GM23248 (cell line): ENCODE measurements at regions not wholly inside any gene's neighbourhood (a gene's known extent, or its start where the extent isn't known, plus 50 kb on each side); places are given as distances from the start of the nearest gene placed in this dataset.

Experiments
- DNase-seq: peaks from one replicate; pipeline ENCODE4 v3.0.0-alpha.2; 2015
- H2AFZ ChIP-seq: fragments of 200-600 bp; sonication (generic); 2 replicates; pipeline ENCODE4 v1.6.1; 2016; ENCODE audit warnings: antibody characterized with exemption
- H3F3A ChIP-seq: fragments of 200-600 bp; sonication (generic); 2 replicates; pipeline ENCODE4 v1.6.1; 2016; ENCODE audit warnings: mild to moderate bottlenecking, antibody characterized with exemption, mixed run types; ENCODE audit not compliant: insufficient read depth
- H3K27ac ChIP-seq: fragments of 200-600 bp; sonication (generic); 2 replicates; pipeline ENCODE4 v1.5.1; 2016; ENCODE audit warnings: mild to moderate bottlenecking
- H3K27me3 ChIP-seq: fragments of 200-600 bp; sonication (generic); replicated peaks from 2 replicates; pipeline ENCODE4 v1.6.1; 2016; ENCODE audit warnings: mild to moderate bottlenecking; ENCODE audit not compliant: insufficient read depth
- H3K36me3 ChIP-seq: fragments of 200-600 bp; sonication (generic); 2 replicates; pipeline ENCODE4 v1.6.1; 2016; ENCODE audit warnings: low read depth, mild to moderate bottlenecking
- H3K4me1 ChIP-seq: fragments of 200-600 bp; sonication (generic); 2 replicates; pipeline ENCODE4 v1.6.1; 2016; ENCODE audit warnings: mild to moderate bottlenecking; ENCODE audit not compliant: insufficient read depth
- H3K4me2 ChIP-seq: fragments of 200-600 bp; sonication (generic); one replicate; pipeline ENCODE4 v1.6.1; 2016; ENCODE audit warnings: mild to moderate bottlenecking; ENCODE audit not compliant: unreplicated experiment
- H3K4me3 ChIP-seq: fragments of 200-600 bp; sonication (generic); 2 replicates; pipeline ENCODE4 v1.5.1; 2016; ENCODE audit warnings: mild to moderate bottlenecking
- H3K79me2 ChIP-seq: fragments of 200-600 bp; sonication (generic); 2 replicates; pipeline ENCODE4 v1.6.1; 2016; ENCODE audit warnings: mild to moderate bottlenecking; ENCODE audit not compliant: insufficient read depth
- H3K9ac ChIP-seq: fragments of 200-600 bp; sonication (generic); 2 replicates; pipeline ENCODE4 v1.6.1; 2016; ENCODE audit warnings: mild to moderate bottlenecking
- H3K9me2 ChIP-seq: fragments of 200-600 bp; sonication (generic); 2 replicates; pipeline ENCODE4 v1.6.1; 2016; ENCODE audit warnings: mixed run types, mild to moderate bottlenecking, moderate library complexity; ENCODE audit not compliant: insufficient read depth
- H3K9me3 ChIP-seq: fragments of 200-600 bp; sonication (generic); one replicate; pipeline ENCODE4 v1.6.1; 2017; ENCODE audit warnings: low read depth
- H4K20me1 ChIP-seq: fragments of 200-600 bp; sonication (generic); 2 replicates; pipeline ENCODE4 v1.6.0; 2016; ENCODE audit not compliant: insufficient read depth
- EZH2 ChIP-seq: fragments of 200-600 bp; sonication (generic); IDR thresholded peaks from 2 replicates; pipeline ENCODE4 v1.6.1; 2018; ENCODE audit warnings: antibody characterized with exemption, mild to moderate bottlenecking; ENCODE audit not compliant: insufficient read depth, poor library complexity, severe bottlenecking
- EZH2phosphoT487 ChIP-seq: fragments of 200-600 bp; sonication (generic); IDR thresholded peaks from 2 replicates; pipeline ENCODE4 v1.6.1; 2018; ENCODE audit warnings: antibody characterized with exemption, moderate library complexity, mild to moderate bottlenecking, low read depth; ENCODE audit not compliant: insufficient read depth
- WGBS, 2 experiments: methylation state at CpG; one replicate each; pipeline ENCODE4 v1.1.6; 2015 to 2017; ENCODE audit warnings: low lambda C conversion rate in 2 of 2, low coverage in 1 of 2; ENCODE audit errors: missing lambda C conversion rate in 2 of 2; 5-methylcytosine and 5-hydroxymethylcytosine counted together
- in situ Hi-C: fragments of 300-500 bp; cut with MboI; formaldehyde crosslinking; loops from 2 replicates; pipeline ENCODE4 v1.15.0; 2020

GRCh38 chr1:232271299-232271698 is 358.6 kb downstream of the SIPA1L2 start:
- Histone ChIP-seq H3F3A (no peaks in the 10 kb centered on the region), H3K27ac (no peak overlapping the region), H3K4me2 (no peak overlapping the region), H3K4me3 (no peak overlapping the region), H2AFZ (no peak overlapping the region), H3K9me2 (no peaks in the 10 kb centered on the region), H3K4me1 (no peaks in the 10 kb centered on the region), H3K79me2 (no peaks in the 10 kb centered on the region), H3K9me3 (no peaks in the 10 kb centered on the region), H3K36me3 (no peaks in the 10 kb centered on the region), H3K9ac (no peak overlapping the region), H4K20me1 (no peaks in the 10 kb centered on the region), H3K27me3 (0 out of 2 replicates have a peak, but pooled peaks cover 7% of the 10 kb centered on the region)
- TF ChIP-seq EZH2phosphoT487 (no peak), EZH2 (no peak)
- no peak for DNase-seq
- in situ Hi-C loops, result no loop called here

GRCh38 chr1:232269988-232270387 is 359.9 kb downstream of the SIPA1L2 start:
- no peak overlapping the region for H3K4me2 ChIP-seq
- no peaks in the 10 kb centered on the region for H3F3A ChIP-seq
- H3K36me3 ChIP-seq, result no peaks in the 10 kb centered on the region
- no peaks in the 10 kb centered on the region for H4K20me1 ChIP-seq
- H2AFZ ChIP-seq, result no peak overlapping the region
- no peak overlapping the region for H3K27ac ChIP-seq
- 71 to 79% methylated on average over 2 of the region's 2 CpGs for WGBS, 2 experiments
- TF ChIP-seq EZH2phosphoT487 (no peak), EZH2 (no peak)
- in situ Hi-C loops, result no loop called here
- H3K9ac ChIP-seq, result no peak overlapping the region
- H3K79me2 ChIP-seq, result no peaks in the 10 kb centered on the region
- no peak for DNase-seq
- H3K4me3 ChIP-seq, result no peak overlapping the region
- no peaks in the 10 kb centered on the region for H3K4me1 ChIP-seq
- H3K27me3 ChIP-seq, result 0 out of 2 replicates have a peak, but pooled peaks cover 12% of the 10 kb centered on the region
- no peaks in the 10 kb centered on the region for H3K9me3 ChIP-seq
- no peaks in the 10 kb centered on the region for H3K9me2 ChIP-seq

GRCh38 chr1:232267837-232268598 is 361.9 kb downstream of the SIPA1L2 start:
- no peaks in the 10 kb centered on the region for H3K79me2 ChIP-seq
- WGBS, 2 experiments, result 59 to 65% methylated on average over 4 of the region's 4 CpGs
- H3K27ac ChIP-seq, result no peak overlapping the region
- H3K36me3 ChIP-seq, result no peaks in the 10 kb centered on the region
- TF ChIP-seq EZH2 (no peak), EZH2phosphoT487 (no peak)
- in situ Hi-C loops, result no loop called here
- no peak overlapping the region for H3K4me3 ChIP-seq
- H3K9ac ChIP-seq, result no peak overlapping the region
- H3K9me2 ChIP-seq, result no peaks in the 10 kb centered on the region
- H4K20me1 ChIP-seq, result no peaks in the 10 kb centered on the region
- no peaks in the 10 kb centered on the region for H3K9me3 ChIP-seq
- no peak for DNase-seq
- H2AFZ ChIP-seq, result no peak overlapping the region
- H3K4me2 ChIP-seq, result no peak overlapping the region
- no peaks in the 10 kb centered on the region for H3K4me1 ChIP-seq
- H3F3A ChIP-seq, result no peaks in the 10 kb centered on the region
- H3K27me3 ChIP-seq, result peaks cover 8% of the 10 kb centered on the region; the same call in 1 of the 2 replicates

DNA sequence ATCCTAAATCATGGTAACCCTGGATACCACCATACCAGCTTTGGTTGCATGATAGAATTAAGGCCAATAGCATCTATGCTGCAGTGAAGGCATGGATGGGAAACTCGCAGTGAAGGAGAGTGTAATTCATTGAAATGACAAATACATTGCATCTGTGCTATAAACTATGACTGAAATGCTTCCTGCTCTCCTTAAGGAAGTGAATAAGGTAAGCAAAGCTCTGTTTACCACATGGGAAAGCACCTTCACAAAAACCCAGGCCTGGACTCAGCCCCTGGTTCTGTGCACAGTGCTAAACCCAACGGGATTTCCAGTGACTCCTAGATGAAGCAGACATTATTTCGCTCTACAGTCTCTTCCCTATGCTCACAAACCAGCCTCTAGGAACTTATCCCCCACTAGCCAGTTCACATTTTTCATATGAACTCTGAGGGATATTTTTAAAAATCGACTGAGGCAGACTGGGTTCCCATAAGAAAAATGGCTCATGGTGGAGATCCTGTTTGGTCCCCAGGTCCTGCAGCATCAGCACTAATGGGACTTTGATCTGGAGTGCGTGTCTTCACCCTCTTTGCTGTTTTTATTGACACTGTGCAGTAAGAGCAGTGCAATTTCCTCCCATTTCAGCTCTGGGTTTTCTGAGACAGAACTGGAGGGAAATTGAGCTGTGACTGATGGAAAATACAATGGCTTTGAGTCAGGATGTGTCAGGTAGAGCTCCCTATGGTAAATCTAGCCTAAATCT is 362.7 kb downstream of the SIPA1L2 start:
- no peak overlapping the region for H3K4me3 ChIP-seq
- H3K4me2 ChIP-seq, result no peak overlapping the region
- in situ Hi-C loops, result no loop called here
- no peaks in the 10 kb centered on the region for H4K20me1 ChIP-seq
- H3K4me1 ChIP-seq, result no peaks in the 10 kb centered on the region
- peaks cover 5% of the 10 kb centered on the region; the same call in 1 of the 2 replicates for H3K27me3 ChIP-seq
- H3K79me2 ChIP-seq, result no peaks in the 10 kb centered on the region
- TF ChIP-seq EZH2 (no peak), EZH2phosphoT487 (no peak)
- DNase-seq, result no peak
- no peak overlapping the region for H3K27ac ChIP-seq
- no peaks in the 10 kb centered on the region for H3F3A ChIP-seq
- H3K9ac ChIP-seq, result no peak overlapping the region
- H3K9me2 ChIP-seq, result no peaks in the 10 kb centered on the region
- WGBS, 2 experiments, result 27 to 35% methylated on average over 5 of the region's 5 CpGs
- H2AFZ ChIP-seq, result no peak overlapping the region
- H3K9me3 ChIP-seq, result no peaks in the 10 kb centered on the region
- H3K36me3 ChIP-seq, result no peaks in the 10 kb centered on the region
